ENCODE measurements at regions not wholly inside any gene's neighbourhood (a gene's known extent, or its start where the extent isn't known, plus 50 kb on each side); places are given as distances from the start of the nearest gene placed in this dataset.

- no peak for DNase-seq (ENCODE audit: low spot score)
Observed at GRCh38 chr9:13896922-13897835, 416.8 kb downstream of the NFIB start.

GRCh38 chr9:13896047-13896446 lies 417.9 kb downstream of the NFIB start:
- DNase-seq (ENCODE audit: low spot score): no peak

GRCh38 chr9:13885258-13885657 lies 428.7 kb downstream of the NFIB start:
- DNase-seq (ENCODE audit: low spot score): no peak

GRCh38 chr9:13879981-13880380 lies 434.0 kb downstream of the NFIB start:
- DNase-seq (ENCODE audit: low spot score): no peak

GRCh38 chr9:13879011-13879410 lies 434.9 kb downstream of the NFIB start:
- no peak for DNase-seq (ENCODE audit: low spot score)

- DNase-seq (ENCODE audit: low spot score): no peak
Observed at GRCh38 chr9:13878241-13878711, 435.7 kb downstream of the NFIB start.

- no peak for DNase-seq (ENCODE audit: low spot score)
Observed at GRCh38 chr9:13876741-13877140, 437.2 kb downstream of the NFIB start.

GRCh38 chr9:13873203-13873602 lies 440.7 kb downstream of the NFIB start:
- DNase-seq (ENCODE audit: low spot score): no peak

GRCh38 chr9:13868336-13868735 lies 445.6 kb downstream of the NFIB start:
- no peak for DNase-seq (ENCODE audit: low spot score)

- no peak for DNase-seq (ENCODE audit: low spot score)
Observed at GRCh38 chr9:13865869-13866268, 448.1 kb downstream of the NFIB start.

GRCh38 chr9:13863112-13863511 lies 450.8 kb downstream of the NFIB start:
- DNase-seq (ENCODE audit: low spot score): no peak

GRCh38 chr9:13862654-13863053 lies 451.3 kb downstream of the NFIB start:
- no peak for DNase-seq (ENCODE audit: low spot score)

- DNase-seq (ENCODE audit: low spot score): no peak
Observed at GRCh38 chr9:13860946-13861640, 452.8 kb downstream of the NFIB start.

GRCh38 chr9:13860019-13860418 lies 453.9 kb downstream of the NFIB start:
- DNase-seq (ENCODE audit: low spot score): no peak

- DNase-seq (ENCODE audit: low spot score): no peak
Observed at GRCh38 chr9:13857521-13857920, 456.4 kb downstream of the NFIB start.

- DNase-seq (ENCODE audit: low spot score): no peak
Observed at GRCh38 chr9:13847270-13847669, 466.7 kb downstream of the NFIB start.

- no peak for DNase-seq (ENCODE audit: low spot score)
Observed at GRCh38 chr9:13845460-13845859, 468.5 kb downstream of the NFIB start.

GRCh38 chr9:13841746-13842462 lies 472.0 kb downstream of the NFIB start:
- DNase-seq (ENCODE audit: low spot score): no peak

- DNase-seq (ENCODE audit: low spot score): no peak
Observed at GRCh38 chr9:13832446-13832845, 481.5 kb downstream of the NFIB start.

- DNase-seq (ENCODE audit: low spot score): no peak
Observed at GRCh38 chr9:13823026-13823425, 490.9 kb downstream of the NFIB start.

GRCh38 chr9:13817754-13818278 lies 496.1 kb downstream of the NFIB start:
- DNase-seq (ENCODE audit: low spot score): no peak

GRCh38 chr9:13816837-13817236 lies 497.1 kb downstream of the NFIB start:
- DNase-seq (ENCODE audit: low spot score): no peak
